ENCODE measurements at regions not wholly inside any gene's neighbourhood (a gene's known extent, or its start where the extent isn't known, plus 50 kb on each side); places are given as distances from the start of the nearest gene placed in this dataset.
"Not testable (repeated sequence)": the region's sequence is repeated elsewhere in the genome, so short reads cannot be mapped to it uniquely, and the experiment has no call there.

DNA sequence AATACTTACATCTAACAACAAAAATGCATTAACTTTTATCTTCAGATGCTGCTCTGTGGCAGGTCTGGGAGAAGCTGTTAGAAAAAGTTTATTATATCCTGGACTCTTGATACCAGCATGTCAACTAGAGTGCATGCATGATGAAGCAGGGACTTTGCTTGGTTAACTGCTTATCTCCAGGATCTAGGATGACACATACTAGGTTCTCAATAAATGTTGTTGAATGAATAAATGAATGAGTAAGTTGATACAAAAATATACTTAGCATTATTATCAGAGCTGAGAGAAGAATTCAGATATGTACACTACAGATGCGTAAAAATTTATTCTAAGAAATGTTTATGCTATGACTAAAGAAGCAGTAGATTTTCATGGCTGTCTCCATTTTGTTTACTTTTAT is 304.3 kb downstream of the LTN1 start:
- no peak overlapping the region for H3K4me3 ChIP-seq (ENCODE audit: low read depth, low read length)
- CTCF ChIA-PET, result interaction anchor here (0.9 kb wide), 1 partner anchor 22 kb away, joined by 3 read pairs; no protein-coding TSS in a partner anchor
- POLR2A ChIA-PET, result no interaction called here
- TF ChIP-seq, protein P1, sequence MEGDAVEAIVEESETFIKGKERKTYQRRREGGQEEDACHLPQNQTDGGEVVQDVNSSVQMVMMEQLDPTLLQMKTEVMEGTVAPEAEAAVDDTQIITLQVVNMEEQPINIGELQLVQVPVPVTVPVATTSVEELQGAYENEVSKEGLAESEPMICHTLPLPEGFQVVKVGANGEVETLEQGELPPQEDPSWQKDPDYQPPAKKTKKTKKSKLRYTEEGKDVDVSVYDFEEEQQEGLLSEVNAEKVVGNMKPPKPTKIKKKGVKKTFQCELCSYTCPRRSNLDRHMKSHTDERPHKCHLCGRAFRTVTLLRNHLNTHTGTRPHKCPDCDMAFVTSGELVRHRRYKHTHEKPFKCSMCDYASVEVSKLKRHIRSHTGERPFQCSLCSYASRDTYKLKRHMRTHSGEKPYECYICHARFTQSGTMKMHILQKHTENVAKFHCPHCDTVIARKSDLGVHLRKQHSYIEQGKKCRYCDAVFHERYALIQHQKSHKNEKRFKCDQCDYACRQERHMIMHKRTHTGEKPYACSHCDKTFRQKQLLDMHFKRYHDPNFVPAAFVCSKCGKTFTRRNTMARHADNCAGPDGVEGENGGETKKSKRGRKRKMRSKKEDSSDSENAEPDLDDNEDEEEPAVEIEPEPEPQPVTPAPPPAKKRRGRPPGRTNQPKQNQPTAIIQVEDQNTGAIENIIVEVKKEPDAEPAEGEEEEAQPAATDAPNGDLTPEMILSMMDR (IDR thresholded peaks at IDR 0.05; ENCODE audit: insufficient read depth, low read length, missing control alignments), result no peak
- no peak for DNase-seq (ENCODE audit: low read depth, low spot score)

DNA sequence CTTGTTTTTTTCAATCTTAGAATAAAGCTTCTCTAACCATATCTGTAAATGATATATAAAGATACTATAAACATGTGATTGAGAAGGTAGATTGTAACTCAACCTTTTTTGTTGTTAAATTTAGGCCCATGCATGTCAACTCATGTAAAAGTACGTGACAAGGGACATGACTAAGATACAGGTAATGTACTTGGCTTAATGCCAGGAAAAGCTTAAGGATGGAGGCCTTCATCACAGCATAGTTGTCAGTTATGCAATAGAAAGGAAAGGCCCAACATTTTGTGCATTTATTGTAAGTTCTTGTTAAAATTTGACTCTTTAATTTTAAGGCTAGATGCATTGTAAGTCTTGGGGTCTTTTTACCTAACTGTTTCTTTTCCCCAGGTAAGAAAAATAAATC is 305.1 kb downstream of the LTN1 start:
- ChIA-PET POLR2A (no interaction called here), CTCF (interaction anchor here (1.0 kb wide), 1 partner anchor 10 kb away, joined by 3 read pairs; no protein-coding TSS in a partner anchor)
- TF ChIP-seq, protein P1 (IDR thresholded peaks at IDR 0.05; ENCODE audit: insufficient read depth, low read length, missing control alignments), result no peak
- DNase-seq (ENCODE audit: low read depth, low spot score), result no peak
- no peak overlapping the region for H3K4me3 ChIP-seq (ENCODE audit: low read depth, low read length)

DNA sequence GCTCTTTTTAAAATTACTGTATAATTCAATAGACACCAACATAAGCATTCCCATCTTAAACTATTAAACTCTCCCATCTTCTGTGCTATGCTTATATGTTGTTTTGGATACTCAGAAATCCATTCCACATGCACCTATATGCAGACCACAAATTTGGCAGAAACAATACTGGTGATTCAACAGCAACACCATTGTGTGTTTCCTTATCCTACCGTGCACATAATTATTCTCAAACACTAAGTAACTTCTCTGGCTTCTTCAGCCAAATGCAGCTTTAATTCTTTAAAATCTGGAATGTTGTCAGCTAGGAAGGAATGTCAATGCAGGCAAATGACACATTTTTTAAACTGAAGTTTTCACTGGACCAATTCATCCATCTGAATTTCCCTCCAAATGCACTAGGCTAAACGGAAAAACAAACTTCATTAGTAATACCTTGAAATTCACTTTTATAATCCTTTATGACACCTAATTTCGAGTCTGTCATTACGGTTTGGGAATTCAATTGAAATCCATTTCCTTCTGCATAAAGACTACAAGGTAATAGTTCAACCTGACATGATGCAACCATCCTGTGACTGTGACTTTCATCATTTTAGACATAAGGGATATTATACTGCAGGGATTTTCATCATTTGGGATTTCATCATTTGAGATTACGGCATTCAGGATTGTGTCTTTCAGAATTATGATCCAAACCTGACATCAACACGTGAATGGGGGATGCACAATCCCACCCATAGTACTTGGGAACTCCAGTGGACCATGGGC is 308.5 kb downstream of the LTN1 start:
- TF ChIP-seq, protein P1 (IDR thresholded peaks at IDR 0.05; ENCODE audit: insufficient read depth, low read length, missing control alignments), result no peak
- POLR2A ChIA-PET, result no interaction called here
- H3K4me3 ChIP-seq (ENCODE audit: low read depth, low read length), result no peak overlapping the region
- DNase-seq (ENCODE audit: low read depth, low spot score), result no peak
- CTCF ChIA-PET, result interaction anchor here (1.0 kb wide), 1 partner anchor 36 kb away, joined by 3 read pairs; no protein-coding TSS in a partner anchor

DNA sequence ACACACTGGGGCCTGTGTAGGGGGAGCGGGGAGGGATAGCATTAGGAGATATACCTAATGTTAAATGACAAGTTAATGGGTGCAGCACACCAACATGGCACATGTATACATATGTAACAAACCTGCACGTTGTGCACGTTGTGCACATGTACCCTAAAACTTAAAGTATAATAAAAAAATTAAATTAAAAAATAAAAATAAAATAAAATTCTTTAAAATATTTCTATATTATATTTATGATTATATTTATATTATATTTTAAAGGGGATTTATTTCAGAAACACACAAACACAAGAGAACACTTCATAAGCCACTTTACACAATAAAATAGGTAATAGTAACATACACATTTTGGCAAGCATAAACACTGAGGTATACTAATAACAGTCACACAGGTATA is 309.8 kb downstream of the LTN1 start:
- CTCF ChIA-PET; POLR2A ChIA-PET; H3K4me3 ChIP-seq (ENCODE audit: low read depth, low read length); DNase-seq (ENCODE audit: low read depth, low spot score): not testable (repeated sequence)

DNA sequence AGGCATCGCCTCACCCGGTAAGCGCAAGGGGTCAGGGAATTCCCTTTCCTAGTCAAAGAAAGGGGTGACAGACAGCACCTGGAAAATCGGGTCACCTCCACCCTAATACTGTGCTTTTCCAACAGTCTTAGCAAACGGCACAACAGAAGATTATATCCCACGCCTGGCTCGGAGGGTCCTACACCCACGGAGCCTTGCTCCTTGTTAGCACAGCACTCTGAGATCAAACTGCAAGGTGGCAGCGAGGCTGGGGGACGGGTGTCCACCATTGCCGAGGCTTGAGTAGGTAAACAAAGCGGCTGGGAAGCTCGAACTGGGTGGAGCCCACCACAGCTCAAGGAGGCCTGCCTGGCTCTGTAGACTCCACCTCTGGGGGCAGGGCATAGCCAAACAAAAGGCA is 315.6 kb downstream of the LTN1 start:
- H3K4me3 ChIP-seq (ENCODE audit: low read depth, low read length); DNase-seq (ENCODE audit: low read depth, low spot score); POLR2A ChIA-PET; CTCF ChIA-PET: not testable (repeated sequence)

DNA sequence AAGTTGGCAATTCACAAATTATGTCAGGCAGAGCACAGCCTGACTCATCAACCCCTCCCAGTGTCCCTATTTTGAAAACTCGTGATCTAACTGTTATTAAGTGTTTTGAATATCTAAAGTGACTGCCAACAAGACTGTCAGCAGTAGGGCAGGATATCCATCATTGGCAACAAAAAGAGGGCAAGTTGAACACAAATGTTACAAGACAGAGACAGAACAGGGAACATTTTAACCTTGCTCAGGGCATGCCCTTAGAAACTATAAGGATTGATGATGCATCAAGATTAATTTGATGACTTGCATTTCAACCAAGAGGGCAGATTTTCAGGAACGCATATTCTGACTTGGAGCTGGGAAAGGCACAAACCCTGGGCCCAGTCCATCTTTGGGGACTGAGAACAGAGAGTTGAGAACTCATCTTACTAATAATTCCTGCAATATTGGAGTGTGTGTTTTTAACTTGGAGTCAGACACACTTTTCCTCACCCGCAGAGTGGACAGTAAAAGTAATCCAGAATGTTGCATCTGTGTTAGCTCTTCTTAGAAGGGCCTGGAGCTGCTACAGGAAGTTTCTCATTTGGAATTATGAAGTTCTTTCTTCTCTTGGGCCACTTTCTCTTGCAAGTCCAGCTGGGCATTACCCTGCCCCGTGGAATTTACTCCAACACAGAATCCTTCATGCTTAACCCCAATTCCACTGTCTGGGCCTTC is 317.2 kb downstream of the LTN1 start:
- ChIA-PET CTCF (interaction anchor here (0.7 kb wide), 1 partner anchor 11 kb away, joined by 3 read pairs; no protein-coding TSS in a partner anchor), POLR2A (no interaction called here)
- H3K4me3 ChIP-seq (ENCODE audit: low read depth, low read length), result no peak overlapping the region
- TF ChIP-seq, protein P1 (IDR thresholded peaks at IDR 0.05; ENCODE audit: insufficient read depth, low read length, missing control alignments), result no peak
- DNase-seq (ENCODE audit: low read depth, low spot score), result no peak

DNA sequence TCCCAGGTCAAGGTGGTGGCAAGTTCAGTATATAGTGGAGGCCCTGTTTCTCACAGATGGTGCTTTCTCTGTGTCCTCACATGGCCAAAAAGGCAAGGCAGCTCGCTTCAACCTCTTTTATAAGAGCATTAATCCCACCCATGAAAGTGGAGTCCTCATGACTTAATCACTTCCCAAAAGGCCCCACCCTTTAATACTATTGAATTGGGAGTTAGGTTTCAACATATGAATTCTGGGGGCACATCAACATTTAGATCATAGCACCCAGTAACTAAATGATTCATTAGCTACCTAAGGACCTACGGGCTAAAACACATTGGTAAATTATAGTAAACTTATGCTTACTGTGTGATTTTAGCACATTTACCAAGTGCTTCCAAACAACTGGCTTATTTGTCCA is 317.9 kb downstream of the LTN1 start:
- no peak for DNase-seq (ENCODE audit: low read depth, low spot score)
- CTCF ChIA-PET, result interaction anchor here (0.7 kb wide), 1 partner anchor 10 kb away, joined by 3 read pairs; no protein-coding TSS in a partner anchor
- TF ChIP-seq, protein P1 (IDR thresholded peaks at IDR 0.05; ENCODE audit: insufficient read depth, low read length, missing control alignments), result no peak
- no peak overlapping the region for H3K4me3 ChIP-seq (ENCODE audit: low read depth, low read length)
- POLR2A ChIA-PET, result no interaction called here

Data from AG04449 (cell line).